ENCODE measurements at regions not wholly inside any gene's neighbourhood (a gene's known extent, or its start where the extent isn't known, plus 50 kb on each side); places are given as distances from the start of the nearest gene placed in this dataset.

GRCh38 chr7:11244149-11244548, 270.5 kb downstream of the PHF14 start:
- H3K36me3 ChIP-seq (ENCODE audit: control insufficient read depth in 2 of 2, insufficient read depth in 2 of 2, low read length in 2 of 2), result no peaks in the 10 kb centered on the region
- H3K4me1 ChIP-seq (ENCODE audit: control insufficient read depth, insufficient read depth, low read length), result no peaks in the 10 kb centered on the region

GRCh38 chr7:11247545-11247944, 273.9 kb downstream of the PHF14 start:
- H3K9me3 ChIP-seq (ENCODE audit: control insufficient read depth in 2 of 2, low read length in 2 of 2), result no peaks in the 10 kb centered on the region
- no peaks in the 10 kb centered on the region for H3K27me3 ChIP-seq (ENCODE audit: control insufficient read depth in 1 of 2, insufficient read depth in 2 of 2, low read length in 2 of 2)
- H3K4me3 ChIP-seq (ENCODE audit: low read length in 2 of 2), result no peak overlapping the region
- no peak overlapping the region for H3K9ac ChIP-seq (ENCODE audit: low read length in 2 of 2)
- H3K36me3 ChIP-seq (ENCODE audit: control insufficient read depth in 2 of 2, insufficient read depth in 2 of 2, low read length in 2 of 2), result no peaks in the 10 kb centered on the region
- H3K27ac ChIP-seq (ENCODE audit: low read length), result no peak overlapping the region
- H3K4me1 ChIP-seq (ENCODE audit: control insufficient read depth, insufficient read depth, low read length), result no peaks in the 10 kb centered on the region

More at GRCh38 chr7:11244149-11244548, 270.5 kb downstream of the PHF14 start:
- Histone ChIP-seq H3K9me3 (ENCODE audit: control insufficient read depth in 2 of 2, low read length in 2 of 2) (no peaks in the 10 kb centered on the region), H3K9ac (ENCODE audit: low read length in 2 of 2) (no peak overlapping the region), H3K27ac (ENCODE audit: low read length) (no peak overlapping the region), H3K27me3 (ENCODE audit: control insufficient read depth in 1 of 2, insufficient read depth in 2 of 2, low read length in 2 of 2) (no peaks in the 10 kb centered on the region), H3K4me3 (ENCODE audit: low read length in 2 of 2) (no peak overlapping the region)

DNA sequence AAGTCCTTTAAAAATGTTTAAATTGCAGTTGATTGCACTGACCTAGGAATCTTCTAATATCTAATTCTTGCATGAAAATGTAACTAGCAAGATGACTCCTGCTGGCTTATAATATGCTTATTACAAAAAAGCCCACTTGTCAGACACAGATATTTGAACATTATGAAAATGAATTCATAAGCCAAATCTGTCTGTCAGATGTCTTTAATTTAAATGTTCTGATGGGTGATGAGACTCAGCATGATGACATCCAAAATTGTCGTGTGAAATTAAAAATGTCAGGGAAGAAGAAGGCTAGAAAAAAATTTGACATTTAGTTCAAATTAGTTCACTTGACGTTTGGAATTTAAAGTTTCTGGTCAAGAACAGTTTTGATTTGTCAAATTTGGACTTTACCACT, 277.8 kb downstream of the PHF14 start:
- Histone ChIP-seq H3K9ac (ENCODE audit: low read length in 2 of 2) (no peak overlapping the region), H3K4me3 (ENCODE audit: low read length in 2 of 2) (no peak overlapping the region), H3K9me3 (ENCODE audit: control insufficient read depth in 2 of 2, low read length in 2 of 2) (no peaks in the 10 kb centered on the region), H3K27me3 (ENCODE audit: control insufficient read depth in 1 of 2, insufficient read depth in 2 of 2, low read length in 2 of 2) (no peaks in the 10 kb centered on the region), H3K4me1 (ENCODE audit: control insufficient read depth, insufficient read depth, low read length) (no peaks in the 10 kb centered on the region), H3K27ac (ENCODE audit: low read length) (no peak overlapping the region), H3K36me3 (ENCODE audit: control insufficient read depth in 2 of 2, insufficient read depth in 2 of 2, low read length in 2 of 2) (no peaks in the 10 kb centered on the region)

DNA sequence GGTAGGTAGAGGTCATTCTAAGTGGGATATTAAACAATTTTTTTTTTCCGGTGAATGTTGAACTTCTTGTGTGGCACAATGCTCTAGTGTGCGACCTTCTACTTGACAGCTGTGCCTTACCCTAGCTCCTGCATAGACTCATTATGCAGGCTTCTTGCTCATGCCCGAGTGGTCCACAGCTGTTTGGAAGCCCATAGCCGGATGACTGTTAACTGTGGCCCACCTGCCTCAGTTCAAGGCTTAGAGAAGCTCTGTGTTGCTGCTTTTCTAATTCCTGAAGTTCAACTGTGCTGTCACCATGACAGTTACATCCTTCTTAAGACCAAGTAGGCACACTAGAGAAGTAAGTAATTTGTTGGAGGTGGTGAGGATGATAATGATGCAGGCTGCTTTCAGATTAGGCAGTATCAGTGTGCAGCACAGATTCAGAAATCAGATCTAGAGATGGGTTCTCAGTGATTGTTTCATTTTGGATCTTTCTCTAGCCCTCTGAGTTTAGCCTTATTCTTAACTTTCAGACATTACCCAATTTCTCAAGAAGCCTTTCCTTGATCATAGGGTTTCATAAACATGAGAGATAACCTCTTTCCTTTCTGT, 278.4 kb downstream of the PHF14 start:
- Histone ChIP-seq H3K27ac (ENCODE audit: low read length) (no peak overlapping the region), H3K4me1 (ENCODE audit: control insufficient read depth, insufficient read depth, low read length) (no peaks in the 10 kb centered on the region), H3K9me3 (ENCODE audit: control insufficient read depth in 2 of 2, low read length in 2 of 2) (no peaks in the 10 kb centered on the region), H3K4me3 (ENCODE audit: low read length in 2 of 2) (no peak overlapping the region), H3K36me3 (ENCODE audit: control insufficient read depth in 2 of 2, insufficient read depth in 2 of 2, low read length in 2 of 2) (no peaks in the 10 kb centered on the region), H3K27me3 (ENCODE audit: control insufficient read depth in 1 of 2, insufficient read depth in 2 of 2, low read length in 2 of 2) (no peaks in the 10 kb centered on the region), H3K9ac (ENCODE audit: low read length in 2 of 2) (no peak overlapping the region)

GRCh38 chr7:11252705-11253272, 279.1 kb downstream of the PHF14 start:
- Histone ChIP-seq H3K9me3 (ENCODE audit: control insufficient read depth in 2 of 2, low read length in 2 of 2) (no peaks in the 10 kb centered on the region), H3K27ac (ENCODE audit: low read length) (no peak overlapping the region), H3K4me1 (ENCODE audit: control insufficient read depth, insufficient read depth, low read length) (no peaks in the 10 kb centered on the region), H3K9ac (ENCODE audit: low read length in 2 of 2) (no peak overlapping the region), H3K4me3 (ENCODE audit: low read length in 2 of 2) (no peak overlapping the region), H3K27me3 (ENCODE audit: control insufficient read depth in 1 of 2, insufficient read depth in 2 of 2, low read length in 2 of 2) (no peaks in the 10 kb centered on the region), H3K36me3 (ENCODE audit: control insufficient read depth in 2 of 2, insufficient read depth in 2 of 2, low read length in 2 of 2) (no peaks in the 10 kb centered on the region)

- Histone ChIP-seq H3K4me1 (ENCODE audit: control insufficient read depth, insufficient read depth, low read length) (no peaks in the 10 kb centered on the region), H3K9ac (ENCODE audit: low read length in 2 of 2) (no peak overlapping the region)
Measured at GRCh38 chr7:11256501-11256900, 282.8 kb downstream of the PHF14 start.

DNA sequence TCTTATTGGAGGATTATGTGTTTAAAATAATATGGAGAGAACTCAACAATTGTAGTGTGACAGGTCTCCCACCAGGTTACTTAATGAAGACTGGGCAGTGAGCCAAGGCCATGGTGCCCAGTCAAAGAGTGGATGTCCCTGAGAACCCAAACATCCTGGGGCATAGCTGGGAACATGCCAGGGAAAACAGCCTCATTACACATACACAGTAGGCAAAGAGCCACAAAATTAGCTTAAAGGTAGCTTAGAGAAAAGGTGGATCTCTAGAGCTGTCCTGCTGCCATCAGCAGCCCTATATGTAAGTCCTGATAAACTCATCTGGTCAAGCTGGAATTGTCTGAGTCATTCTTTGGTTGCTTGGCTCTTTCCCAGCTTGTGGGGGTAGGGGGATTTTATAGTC, 287.8 kb downstream of the PHF14 start:
- Histone ChIP-seq H3K27me3 (ENCODE audit: control insufficient read depth in 1 of 2, insufficient read depth in 2 of 2, low read length in 2 of 2) (no peaks in the 10 kb centered on the region), H3K9me3 (ENCODE audit: control insufficient read depth in 2 of 2, low read length in 2 of 2) (no peaks in the 10 kb centered on the region), H3K4me3 (ENCODE audit: low read length in 2 of 2) (no peak overlapping the region), H3K27ac (ENCODE audit: low read length) (no peak overlapping the region), H3K4me1 (ENCODE audit: control insufficient read depth, insufficient read depth, low read length) (no peaks in the 10 kb centered on the region), H3K9ac (ENCODE audit: low read length in 2 of 2) (no peak overlapping the region), H3K36me3 (ENCODE audit: control insufficient read depth in 2 of 2, insufficient read depth in 2 of 2, low read length in 2 of 2) (no peaks in the 10 kb centered on the region)

More at GRCh38 chr7:11256501-11256900, 282.8 kb downstream of the PHF14 start:
- no peaks in the 10 kb centered on the region for H3K9me3 ChIP-seq (ENCODE audit: control insufficient read depth in 2 of 2, low read length in 2 of 2)
- no peak overlapping the region for H3K27ac ChIP-seq (ENCODE audit: low read length)
- H3K36me3 ChIP-seq (ENCODE audit: control insufficient read depth in 2 of 2, insufficient read depth in 2 of 2, low read length in 2 of 2), result no peaks in the 10 kb centered on the region
- no peak overlapping the region for H3K4me3 ChIP-seq (ENCODE audit: low read length in 2 of 2)
- H3K27me3 ChIP-seq (ENCODE audit: control insufficient read depth in 1 of 2, insufficient read depth in 2 of 2, low read length in 2 of 2), result no peaks in the 10 kb centered on the region

DNA sequence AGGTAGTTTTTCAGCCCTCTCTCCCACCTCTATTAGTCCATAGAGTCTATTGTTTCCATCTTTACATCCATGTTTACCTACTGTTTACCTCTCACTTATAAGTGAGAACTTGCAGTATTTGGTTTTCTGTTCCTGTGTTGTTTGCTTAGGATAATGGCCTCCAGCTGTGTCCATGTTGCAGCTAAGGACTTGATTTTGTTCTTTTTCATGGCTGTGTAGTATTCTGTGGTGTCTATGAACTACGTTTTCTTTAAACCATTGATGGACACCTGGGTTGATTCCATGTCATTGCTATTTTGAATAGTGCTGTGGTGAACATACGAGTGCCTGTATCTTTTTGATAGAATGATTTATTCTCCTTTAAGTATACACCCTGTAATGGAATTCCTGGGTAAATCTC, 292.4 kb downstream of the PHF14 start:
- Histone ChIP-seq H3K36me3 (ENCODE audit: control insufficient read depth in 2 of 2, insufficient read depth in 2 of 2, low read length in 2 of 2) (no peaks in the 10 kb centered on the region), H3K9ac (ENCODE audit: low read length in 2 of 2) (no peak overlapping the region), H3K4me1 (ENCODE audit: control insufficient read depth, insufficient read depth, low read length) (no peaks in the 10 kb centered on the region), H3K27me3 (ENCODE audit: control insufficient read depth in 1 of 2, insufficient read depth in 2 of 2, low read length in 2 of 2) (no peaks in the 10 kb centered on the region), H3K27ac (ENCODE audit: low read length) (no peak overlapping the region), H3K9me3 (ENCODE audit: control insufficient read depth in 2 of 2, low read length in 2 of 2) (no peaks in the 10 kb centered on the region), H3K4me3 (ENCODE audit: low read length in 2 of 2) (no peak overlapping the region)

- Histone ChIP-seq H3K36me3 (ENCODE audit: control insufficient read depth in 2 of 2, insufficient read depth in 2 of 2, low read length in 2 of 2) (no peaks in the 10 kb centered on the region), H3K9ac (ENCODE audit: low read length in 2 of 2) (no peak overlapping the region), H3K9me3 (ENCODE audit: control insufficient read depth in 2 of 2, low read length in 2 of 2) (no peaks in the 10 kb centered on the region), H3K4me3 (ENCODE audit: low read length in 2 of 2) (no peak overlapping the region), H3K27me3 (ENCODE audit: control insufficient read depth in 1 of 2, insufficient read depth in 2 of 2, low read length in 2 of 2) (no peaks in the 10 kb centered on the region), H3K27ac (ENCODE audit: low read length) (no peak overlapping the region), H3K4me1 (ENCODE audit: control insufficient read depth, insufficient read depth, low read length) (no peaks in the 10 kb centered on the region)
Measured at GRCh38 chr7:11272352-11272751, 298.7 kb downstream of the PHF14 start.

DNA sequence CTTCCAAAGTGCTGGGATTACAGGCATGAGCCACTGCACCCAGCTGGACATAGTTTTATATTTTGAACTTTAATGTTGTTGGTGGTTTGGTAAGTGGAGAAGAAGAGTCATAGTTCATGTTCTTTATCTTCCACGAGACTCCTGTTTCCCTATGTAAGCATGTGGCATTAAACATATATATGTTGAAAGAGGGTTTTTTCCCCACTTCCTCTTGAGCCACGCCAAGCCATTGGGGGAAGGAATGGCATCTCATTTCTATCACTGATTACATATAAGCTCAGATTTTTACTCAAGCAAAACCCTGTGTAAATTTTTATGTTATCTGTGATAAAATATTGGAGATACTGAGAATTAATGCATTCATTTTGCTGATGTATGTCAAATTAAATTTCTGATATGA, 300.4 kb downstream of the PHF14 start:
- H3K4me3 ChIP-seq (ENCODE audit: low read length in 2 of 2), result no peak overlapping the region
- no peaks in the 10 kb centered on the region for H3K4me1 ChIP-seq (ENCODE audit: control insufficient read depth, insufficient read depth, low read length)

GRCh38 chr7:11281953-11282352, 308.3 kb downstream of the PHF14 start:
- Histone ChIP-seq H3K4me1 (ENCODE audit: control insufficient read depth, insufficient read depth, low read length) (no peaks in the 10 kb centered on the region), H3K27ac (ENCODE audit: low read length) (no peak overlapping the region), H3K36me3 (ENCODE audit: control insufficient read depth in 2 of 2, insufficient read depth in 2 of 2, low read length in 2 of 2) (no peaks in the 10 kb centered on the region), H3K4me3 (ENCODE audit: low read length in 2 of 2) (no peak overlapping the region), H3K27me3 (ENCODE audit: control insufficient read depth in 1 of 2, insufficient read depth in 2 of 2, low read length in 2 of 2) (no peaks in the 10 kb centered on the region), H3K9me3 (ENCODE audit: control insufficient read depth in 2 of 2, low read length in 2 of 2) (no peaks in the 10 kb centered on the region), H3K9ac (ENCODE audit: low read length in 2 of 2) (no peak overlapping the region)

More for the DNA sequence above, 300.4 kb downstream of the PHF14 start:
- Histone ChIP-seq H3K27ac (ENCODE audit: low read length) (no peak overlapping the region), H3K27me3 (ENCODE audit: control insufficient read depth in 1 of 2, insufficient read depth in 2 of 2, low read length in 2 of 2) (no peaks in the 10 kb centered on the region), H3K36me3 (ENCODE audit: control insufficient read depth in 2 of 2, insufficient read depth in 2 of 2, low read length in 2 of 2) (no peaks in the 10 kb centered on the region), H3K9ac (ENCODE audit: low read length in 2 of 2) (no peak overlapping the region), H3K9me3 (ENCODE audit: control insufficient read depth in 2 of 2, low read length in 2 of 2) (no peaks in the 10 kb centered on the region)

All from stomach smooth muscle (tissue), 2 donors.